CD4-positive, alpha-beta T cell treated with Interleukin-6 for 4 hours (primary cell): ENCODE measurements at regions not wholly inside any gene's neighbourhood (a gene's known extent, or its start where the extent isn't known, plus 50 kb on each side); places are given as distances from the start of the nearest gene placed in this dataset.
"Not testable (repeated sequence)": the region's sequence is repeated elsewhere in the genome, so short reads cannot be mapped to it uniquely, and the experiment has no call there.

Source experiments
- DNase-seq: peaks from one replicate; pipeline ENCODE4 v3.0.0-alpha.2; 2020; ENCODE audit warnings: mixed read lengths

DNA sequence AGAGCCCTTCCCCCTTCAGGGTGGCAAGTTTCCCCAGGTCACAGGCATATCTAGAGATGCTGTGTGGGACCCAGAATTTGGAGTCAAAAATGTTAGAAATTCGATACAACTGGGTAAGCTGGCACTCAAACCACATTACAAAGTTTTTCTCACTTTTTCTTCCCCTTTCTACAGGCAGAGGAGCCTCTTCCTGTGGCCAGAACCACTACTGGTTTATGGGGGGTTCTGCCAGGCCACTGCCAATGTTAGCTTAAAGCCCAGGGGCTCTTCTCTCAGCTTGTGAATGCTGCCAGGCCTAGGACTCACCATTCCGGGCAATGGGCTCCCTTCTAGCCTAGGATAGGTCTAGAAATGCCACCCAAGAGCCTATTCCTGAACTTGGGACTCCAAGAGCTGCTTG, 617.9 kb upstream of the PHF14 start:
- DNase-seq: no peak

DNA sequence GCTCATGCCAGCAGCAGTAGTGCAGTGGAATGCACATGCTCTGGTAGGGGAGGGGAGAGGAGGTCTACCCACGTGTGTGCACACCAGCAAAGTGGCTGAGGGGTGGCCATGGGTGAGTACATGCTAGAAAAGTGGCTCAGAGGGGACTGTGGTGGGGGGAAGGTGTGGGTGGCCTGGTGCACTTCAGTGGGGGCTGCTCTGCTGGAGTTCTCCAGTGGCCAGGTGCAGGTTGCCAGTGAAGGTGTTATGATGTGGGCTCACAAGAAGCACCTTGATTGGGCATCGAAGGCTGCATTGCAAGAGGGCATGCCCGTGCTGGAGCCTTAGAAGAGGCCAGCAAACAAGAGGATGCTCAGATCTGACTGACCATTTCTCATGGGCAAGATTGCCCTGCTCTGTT, 613.6 kb upstream of the PHF14 start:
- no peak for DNase-seq

DNA sequence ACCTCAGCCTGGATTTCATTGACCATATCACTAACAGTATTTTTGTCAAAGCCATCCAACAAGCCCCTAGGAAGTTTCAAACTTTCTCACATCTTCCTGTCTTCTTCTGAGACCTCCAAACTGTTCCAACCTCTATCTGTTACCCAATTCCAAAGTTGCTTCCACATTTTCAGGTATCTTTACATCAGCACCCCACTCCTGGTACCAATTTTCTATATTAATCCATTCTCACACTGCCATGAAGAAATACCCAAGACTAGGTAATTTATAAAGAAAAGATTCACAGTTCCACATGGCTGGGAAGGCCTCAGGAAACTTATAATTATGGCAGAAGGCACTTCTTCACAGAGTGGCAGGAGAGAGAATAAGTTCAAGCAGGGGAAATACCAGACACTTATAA, 571.9 kb upstream of the PHF14 start:
- no peak for DNase-seq

DNA sequence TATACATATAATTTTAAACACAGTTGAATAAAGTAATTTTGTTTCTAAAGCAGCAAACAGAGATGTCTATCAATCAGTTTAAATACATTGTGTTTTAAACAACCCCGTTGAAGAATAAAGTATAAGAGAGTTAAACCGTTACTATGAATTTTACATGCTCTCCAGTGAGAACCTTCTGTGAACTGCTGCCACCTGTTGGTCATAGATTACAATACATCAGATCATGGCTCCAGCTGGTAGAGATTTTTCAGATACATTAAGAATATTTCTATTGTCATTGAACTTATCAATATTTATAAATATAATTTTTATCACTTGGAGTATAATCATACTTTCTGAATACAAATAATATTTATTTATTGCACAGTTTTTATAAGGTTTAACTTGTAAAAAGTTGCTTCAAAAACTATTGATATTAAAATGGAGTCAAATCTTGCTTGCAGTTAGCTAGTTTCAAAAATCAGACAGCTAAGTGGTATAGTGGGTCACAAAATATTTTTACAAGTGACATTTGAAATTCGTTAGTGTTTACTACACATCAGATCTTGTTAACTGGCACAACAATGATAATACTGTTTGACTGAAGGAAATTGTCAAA, 561.2 kb upstream of the PHF14 start:
- DNase-seq: no peak

DNA sequence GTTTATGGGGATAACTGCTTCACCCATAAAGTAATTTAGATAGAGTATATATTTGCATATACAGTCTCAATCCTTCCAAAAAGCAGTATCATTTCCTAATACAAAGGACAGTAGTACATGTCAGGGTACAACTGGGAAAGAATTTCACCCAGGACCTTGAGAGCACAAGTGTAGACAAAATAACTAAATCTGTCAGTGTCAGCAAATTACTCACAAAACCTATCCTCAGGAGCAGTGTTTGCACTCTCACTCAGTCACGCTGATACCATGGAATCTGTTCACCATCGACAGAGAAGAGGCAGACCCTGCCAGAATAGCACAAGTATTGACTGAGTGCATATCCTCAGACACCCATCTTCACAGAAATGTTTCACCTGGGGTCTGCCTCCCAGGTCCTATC, 554.7 kb upstream of the PHF14 start:
- DNase-seq: no peak

DNA sequence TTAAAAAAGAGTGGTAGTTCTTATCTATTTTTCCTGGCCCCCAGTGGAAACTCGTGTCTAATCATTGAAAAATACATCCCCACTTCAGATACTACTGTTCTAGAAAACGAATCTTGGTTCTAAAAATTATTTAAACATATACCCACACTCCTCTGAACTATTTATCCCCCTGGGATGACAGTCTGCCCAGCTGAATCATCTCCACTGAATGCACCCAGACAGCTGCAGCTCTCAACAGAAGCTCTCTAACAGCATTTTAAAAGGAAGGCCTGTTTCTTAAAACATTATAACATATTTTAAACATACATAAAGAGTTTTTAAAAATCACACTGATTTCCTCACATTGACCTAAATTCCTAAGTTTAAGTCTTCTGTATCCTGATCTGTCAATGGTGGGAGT, 544.6 kb upstream of the PHF14 start:
- DNase-seq: no peak

DNA sequence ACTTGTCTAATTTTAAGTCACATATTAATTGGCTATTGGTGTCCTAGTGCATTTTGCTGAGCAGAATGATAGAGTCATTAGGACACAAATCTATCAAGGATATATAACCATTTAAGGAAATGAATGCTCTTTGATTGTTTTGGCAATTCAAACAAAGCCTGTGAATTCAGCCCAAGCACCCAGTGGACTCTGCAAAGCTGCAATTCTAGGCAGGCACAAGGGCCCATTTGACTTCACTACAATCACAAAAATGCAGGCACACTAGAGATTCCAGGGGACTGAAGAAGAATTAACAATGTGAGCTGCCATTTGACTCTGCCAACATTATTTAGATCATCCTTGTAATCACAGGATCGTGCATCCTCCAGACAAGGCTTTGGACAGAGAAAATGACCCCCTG, 544.2 kb upstream of the PHF14 start:
- no peak for DNase-seq

DNA sequence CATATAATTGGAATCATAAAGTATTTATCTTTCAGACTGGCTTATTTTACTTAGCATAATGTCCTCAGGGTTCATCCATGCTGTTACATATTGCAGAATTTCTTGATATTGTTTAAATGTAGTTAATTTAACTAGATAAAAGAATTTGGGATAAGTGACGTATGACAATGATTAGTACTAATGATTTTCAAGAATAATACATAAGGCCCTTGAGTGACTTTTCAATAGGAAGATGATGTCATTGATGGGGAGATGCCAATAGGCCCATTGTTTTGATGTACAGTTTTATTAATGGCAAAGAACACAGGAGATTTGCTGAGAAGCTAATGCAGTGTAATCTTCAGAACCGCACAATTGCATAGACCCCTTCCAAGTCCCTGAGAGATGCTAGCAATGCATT, 537.4 kb upstream of the PHF14 start:
- no peak for DNase-seq

DNA sequence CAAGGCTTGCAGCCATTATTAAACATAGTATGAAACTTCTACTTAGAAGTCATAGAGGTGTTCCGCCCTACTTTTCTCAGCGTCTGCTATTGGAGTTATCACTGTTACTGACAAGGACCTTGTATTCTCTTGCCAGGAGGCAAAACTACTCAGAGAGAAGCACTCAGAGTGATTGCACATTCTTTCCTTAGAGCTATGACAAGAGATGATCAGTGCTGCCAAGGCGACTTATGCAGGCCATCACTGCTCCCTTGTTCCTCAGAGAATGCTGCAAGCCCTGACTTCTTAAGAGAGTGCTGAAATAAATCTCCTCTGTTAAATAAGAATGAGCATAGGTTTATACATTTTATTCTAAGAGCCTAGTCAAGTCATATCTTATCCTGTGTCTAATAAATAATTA, 534.6 kb upstream of the PHF14 start:
- no peak for DNase-seq

DNA sequence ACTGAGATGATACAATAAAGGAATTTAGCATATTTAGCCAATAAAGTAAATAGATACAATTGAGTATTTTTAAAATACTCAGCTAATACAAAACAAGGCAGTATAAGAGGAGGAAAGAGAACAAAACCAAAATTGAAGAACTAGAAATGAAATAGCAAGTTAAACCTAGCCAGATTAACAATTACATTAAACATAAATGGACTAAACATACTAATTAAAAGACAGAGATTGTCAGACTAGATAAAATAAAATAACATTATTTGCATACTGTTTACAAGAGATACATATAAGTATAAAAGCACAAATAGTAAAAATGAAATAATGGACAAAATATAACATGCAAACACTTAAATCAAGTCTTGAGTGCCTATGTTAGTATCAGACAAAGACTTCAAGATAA, 517.7 kb upstream of the PHF14 start:
- DNase-seq: no peak

DNA sequence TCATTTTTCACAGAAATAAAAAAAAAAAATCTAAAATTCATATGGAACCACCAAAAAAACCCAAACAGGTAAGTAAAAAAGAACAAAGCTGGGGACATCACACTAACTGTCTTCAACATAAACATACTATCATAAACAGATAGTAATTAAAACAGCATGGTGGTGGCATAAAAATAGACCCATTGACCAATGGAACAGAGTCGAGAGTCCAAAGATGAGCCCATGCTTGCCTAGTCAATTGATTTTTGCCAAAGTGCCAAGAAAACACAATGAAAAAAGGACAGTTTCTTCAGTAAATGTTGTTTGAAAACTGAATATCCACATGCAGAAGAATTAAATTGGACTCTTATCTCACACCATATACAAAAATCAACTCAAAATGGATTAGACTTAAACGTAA, 513.2 kb upstream of the PHF14 start:
- DNase-seq: no peak

DNA sequence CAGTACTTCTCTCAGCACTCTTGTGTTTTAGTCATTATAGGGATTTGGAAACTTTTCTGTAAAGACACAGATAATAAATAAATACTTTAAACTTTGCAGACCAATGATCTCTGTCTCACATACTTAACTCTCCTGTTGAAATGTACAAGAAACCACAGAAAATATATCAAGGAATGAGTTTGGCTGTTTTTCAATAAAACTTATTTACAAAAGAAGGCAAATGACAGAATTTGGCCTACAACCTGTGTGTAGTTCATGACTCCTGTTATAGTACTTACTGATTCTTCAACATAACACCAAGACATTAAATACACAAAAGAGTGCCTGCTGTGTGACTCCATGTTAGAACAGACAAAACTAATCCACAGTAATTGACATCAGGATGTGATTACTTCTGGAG, 510.0 kb upstream of the PHF14 start:
- no peak for DNase-seq

DNA sequence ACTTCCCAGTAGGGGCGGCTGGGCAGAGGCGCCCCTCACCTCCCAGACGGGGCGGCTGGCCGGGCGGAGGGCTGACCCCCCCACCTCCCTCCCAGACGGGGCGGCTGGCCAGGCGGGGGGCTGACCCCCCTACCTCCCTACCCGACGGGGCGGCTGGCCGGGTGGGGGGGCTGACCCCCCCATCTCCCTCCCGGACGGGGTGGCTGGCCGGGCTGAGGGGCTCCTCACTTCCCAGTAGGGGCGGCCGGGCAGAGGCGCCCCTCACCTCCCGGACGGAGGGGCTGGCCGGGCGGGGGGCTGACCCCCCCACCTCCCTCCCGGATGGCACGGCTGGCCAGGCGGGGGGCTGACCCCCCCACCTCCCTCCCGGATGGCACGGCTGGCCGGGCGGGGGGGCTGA, 508.1 kb upstream of the PHF14 start:
- DNase-seq: not testable (repeated sequence)

DNA sequence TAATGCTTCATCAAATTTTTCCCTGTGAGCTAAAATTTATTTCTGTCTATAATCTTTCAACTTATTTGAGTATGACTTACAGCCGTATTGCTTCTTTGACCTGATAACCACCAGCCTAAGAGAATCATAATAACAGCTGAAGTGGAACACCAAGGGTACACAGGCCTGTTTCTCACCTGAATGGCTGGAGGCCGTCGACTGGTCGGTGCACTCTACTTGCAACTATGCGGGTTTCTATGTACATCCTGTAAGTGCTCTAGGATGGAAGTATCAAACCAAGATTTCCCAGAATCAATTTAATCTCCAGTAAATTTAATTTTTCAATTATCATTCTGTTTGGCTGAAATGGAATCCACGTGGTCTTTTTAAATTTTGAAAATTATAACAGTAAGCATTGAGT, 504.8 kb upstream of the PHF14 start:
- no peak for DNase-seq

DNA sequence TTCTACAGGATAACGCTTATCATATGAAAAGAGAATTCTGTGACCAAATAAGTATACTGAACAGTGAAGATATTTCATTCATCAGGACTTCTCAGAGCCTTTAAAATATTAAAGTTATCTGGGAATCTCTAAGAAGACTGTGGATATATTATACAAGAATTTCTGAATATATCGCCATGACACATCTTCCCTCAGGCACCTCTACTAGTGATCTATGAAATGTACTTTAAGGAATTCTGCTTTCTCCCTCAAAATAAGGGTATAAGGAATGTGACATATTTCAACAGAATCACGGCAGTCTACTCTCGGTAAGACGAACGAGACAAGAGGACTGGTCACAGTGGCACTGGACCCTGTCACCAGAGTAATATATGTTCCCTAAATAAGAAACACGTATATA, 504.2 kb upstream of the PHF14 start:
- no peak for DNase-seq

DNA sequence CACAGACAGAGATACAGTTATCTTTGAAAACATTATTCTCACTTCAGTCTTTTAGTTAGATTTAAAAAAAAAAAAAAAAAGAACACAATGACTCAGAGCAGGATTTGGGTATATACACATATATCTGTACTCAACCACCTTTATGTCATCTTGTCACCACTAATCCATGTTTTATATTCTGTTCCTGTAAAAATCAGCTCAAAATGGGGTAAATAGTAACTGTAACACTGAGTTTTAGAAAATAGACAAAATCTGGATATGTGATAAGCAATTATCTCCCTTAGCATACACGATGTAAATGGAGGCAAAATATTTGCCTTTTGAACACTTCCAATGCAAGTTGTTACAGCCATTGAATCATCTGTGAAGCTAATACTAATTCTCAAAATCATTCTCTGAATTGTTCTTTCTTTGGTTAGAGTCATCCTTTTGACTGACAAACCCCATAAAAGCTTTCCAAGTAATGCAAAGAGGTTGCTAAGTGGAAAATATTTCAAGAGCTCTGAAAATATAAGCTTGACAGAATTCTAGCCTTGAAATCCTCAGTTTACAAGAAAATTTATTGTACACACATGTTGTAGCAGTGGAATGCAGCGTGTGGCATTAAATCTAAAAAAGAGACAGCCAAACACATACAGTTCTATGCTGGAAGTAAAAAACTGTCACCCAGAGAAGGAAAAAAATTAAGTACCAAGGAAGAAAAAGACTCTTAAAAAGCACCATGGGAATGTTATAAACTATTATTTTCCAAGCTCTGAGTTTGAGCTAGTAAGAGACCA, 502.2 kb upstream of the PHF14 start:
- no peak for DNase-seq

DNA sequence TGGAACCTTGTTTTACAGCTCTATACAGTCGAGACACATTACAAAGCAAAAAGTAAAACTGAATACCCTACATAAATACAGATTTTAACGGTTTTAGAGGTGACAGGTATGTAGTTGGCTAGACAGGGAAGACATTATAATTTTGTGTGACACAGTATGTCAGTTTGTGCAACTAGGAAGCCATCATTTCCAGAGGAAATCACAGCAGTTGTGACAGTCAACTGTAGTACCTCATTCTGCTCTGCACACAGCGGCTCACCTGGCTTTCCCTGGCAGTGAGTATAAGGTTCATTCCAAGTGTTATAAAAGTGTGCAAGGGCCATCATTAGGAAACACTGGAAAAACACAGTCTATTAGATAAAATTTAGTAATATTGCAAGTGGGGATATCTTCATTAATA, 501.6 kb upstream of the PHF14 start:
- DNase-seq: no peak

DNA sequence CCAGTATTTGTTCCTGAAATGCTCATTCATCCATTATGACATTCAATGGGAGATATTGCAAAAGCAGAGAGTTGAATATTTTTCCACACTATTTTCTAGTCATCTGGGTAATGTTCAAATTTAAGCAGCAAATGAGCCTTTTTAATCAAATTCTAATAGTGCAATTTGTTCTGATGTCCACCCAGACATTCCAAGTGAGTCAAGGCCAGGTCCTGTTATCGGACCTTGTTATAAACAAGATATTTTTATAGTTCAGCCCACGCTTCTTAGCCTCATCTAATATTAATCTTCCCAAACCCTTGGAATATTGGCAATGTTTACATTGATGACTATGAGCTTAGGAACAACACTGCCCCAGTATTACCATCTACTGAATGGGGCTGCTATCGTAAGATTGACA, 500.1 kb upstream of the PHF14 start:
- DNase-seq: no peak

DNA sequence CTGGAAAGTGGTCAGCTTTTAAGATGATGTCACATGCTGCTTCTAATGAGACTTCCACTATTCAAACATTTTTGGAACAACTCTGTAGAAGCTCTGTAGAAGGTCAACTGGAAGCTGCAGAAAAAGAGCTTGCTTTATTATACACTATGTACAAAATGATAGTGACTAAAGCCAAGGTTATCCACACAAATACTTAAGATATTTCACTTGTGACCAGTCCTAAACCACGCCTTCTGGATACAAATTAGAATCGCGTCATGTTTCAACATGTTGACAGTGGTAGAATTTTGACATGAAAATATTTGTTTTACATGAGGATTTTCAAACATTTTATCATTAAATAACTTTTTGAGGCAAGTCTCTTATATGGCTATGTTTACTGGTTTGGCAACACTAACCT, 499.6 kb upstream of the PHF14 start:
- no peak for DNase-seq

DNA sequence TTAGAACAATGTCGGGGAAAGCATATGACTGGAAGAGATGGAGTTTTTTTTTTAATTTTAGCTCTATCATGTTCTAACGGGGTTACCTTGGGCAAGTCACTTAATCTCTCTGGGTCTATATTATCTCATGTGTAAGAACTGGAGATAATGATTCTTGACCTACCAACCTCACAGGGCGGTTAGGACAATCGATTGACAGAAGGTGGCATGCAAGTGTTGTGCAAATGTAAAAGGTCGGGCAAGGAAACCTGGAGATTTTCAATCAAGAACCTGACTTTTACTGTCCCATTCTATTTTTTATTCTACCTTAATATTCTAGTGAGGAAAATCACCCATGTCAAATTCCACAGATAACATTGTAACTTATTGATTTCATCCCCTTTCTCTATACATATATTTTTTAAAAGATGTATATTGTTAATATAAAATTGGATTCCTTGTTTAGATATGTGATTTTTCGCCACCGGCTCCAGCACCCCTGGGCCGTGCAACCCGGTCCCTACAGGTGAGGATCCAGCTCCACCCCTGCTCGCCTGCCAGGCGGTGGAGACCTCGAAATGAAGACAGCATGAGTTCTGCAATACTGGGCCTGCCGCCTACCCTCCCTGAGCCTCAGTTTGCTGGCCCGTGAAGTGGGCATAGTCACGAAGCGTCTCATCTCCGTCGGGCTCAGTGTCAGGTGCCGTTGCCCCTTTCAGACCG, 497.6 kb upstream of the PHF14 start:
- DNase-seq: no peak

DNA sequence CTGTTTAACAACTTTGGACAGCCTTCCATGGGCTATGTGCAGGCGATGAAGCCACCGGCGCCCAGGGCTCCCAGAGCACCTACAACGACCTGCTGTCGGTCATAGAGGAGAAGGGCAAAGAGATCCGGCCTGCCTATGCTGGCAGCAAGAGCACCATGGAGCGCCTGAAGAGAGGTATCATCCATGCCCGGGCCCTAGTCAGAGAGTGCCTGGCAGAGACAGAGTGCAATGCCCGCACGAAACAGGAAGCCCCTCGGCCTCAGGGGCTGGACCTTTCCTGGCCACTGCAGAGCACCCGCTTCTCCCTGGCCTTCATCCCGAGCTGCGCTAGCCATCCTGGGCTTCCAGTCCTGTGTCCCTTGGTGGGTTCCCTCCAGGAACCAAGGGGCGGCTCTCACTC, 497.0 kb upstream of the PHF14 start:
- no peak for DNase-seq

DNA sequence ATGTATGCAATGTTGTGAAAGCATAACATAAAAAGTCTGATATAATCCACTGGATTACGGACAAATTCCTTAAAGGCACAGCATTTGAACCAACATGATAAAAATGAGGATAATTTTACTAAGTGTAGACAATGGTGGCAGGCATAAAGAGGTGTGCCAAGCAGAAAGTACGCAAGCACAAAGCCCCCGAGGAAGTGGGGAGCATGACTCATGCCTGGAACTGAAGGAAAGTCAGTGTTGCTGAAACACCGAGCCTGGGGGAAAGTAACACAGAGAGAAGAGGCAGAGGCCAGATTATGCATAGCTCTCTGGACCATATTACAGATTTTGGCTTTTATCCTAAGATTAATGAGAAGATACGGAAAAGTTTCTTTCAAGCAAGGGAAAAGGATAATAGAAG, 490.0 kb upstream of the PHF14 start:
- DNase-seq: no peak

DNA sequence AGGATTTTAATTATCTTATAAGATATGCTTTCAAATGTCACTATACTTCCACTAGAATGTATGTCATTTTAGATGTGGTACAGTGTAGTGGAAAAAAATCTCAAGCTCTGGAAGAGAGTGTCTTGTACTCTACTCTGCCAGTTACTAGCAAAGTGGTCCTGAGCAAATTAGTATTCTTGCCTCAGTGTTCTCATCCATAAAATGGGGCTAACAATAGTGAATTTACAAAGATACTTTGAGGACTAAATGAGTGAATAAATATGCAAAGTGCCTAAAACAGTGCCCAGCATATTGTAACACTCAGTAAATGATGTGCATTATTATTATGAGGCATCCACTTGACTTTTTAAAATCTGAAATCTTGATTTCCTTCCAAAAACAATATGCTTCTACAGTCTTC, 488.9 kb upstream of the PHF14 start:
- no peak for DNase-seq

DNA sequence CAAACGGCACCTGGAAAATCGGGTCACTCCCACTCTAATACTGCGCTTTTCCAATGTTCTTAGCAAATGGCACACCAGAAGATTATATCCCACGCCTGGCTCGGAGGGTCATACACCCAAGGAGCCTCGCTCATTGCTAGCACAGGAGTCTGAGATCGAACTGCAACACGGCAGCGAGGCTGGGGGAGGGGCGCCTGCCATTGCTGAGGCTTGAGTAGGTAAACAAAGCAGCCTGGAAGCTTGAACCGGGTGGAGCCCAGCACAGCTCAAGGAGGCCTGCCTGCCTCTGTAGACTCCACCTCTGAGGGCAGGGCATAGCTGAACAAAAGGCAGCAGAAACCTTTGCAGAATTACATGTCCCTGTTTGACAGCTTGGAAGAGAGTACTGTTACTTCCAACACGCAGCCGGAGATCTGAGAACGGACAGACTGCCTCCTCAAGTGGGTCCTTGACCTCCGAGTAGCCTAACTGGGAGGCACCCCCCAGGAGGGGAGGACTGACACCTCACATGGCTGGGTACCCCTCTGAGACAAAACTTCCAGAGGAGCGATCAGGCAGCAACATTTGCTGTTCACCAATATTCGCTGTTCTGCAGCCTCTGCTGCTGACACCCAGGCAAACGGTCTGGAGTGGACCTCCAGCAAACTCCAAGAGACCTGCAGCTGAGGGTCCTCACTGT, 472.3 kb upstream of the PHF14 start:
- DNase-seq: not testable (repeated sequence)
